HG03457 (cell line): ENCODE measurements at regions not wholly inside any gene's neighbourhood (a gene's known extent, or its start where the extent isn't known, plus 50 kb on each side); places are given as distances from the start of the nearest gene placed in this dataset.

Experiments used
- ATAC-seq: cut with Tn5 transposase; IDR thresholded peaks from one replicate; pipeline ENCODE4 v1.9.1; 2021; ENCODE audit warnings: moderate number of reproducible peaks; ENCODE audit not compliant: unreplicated experiment

DNA sequence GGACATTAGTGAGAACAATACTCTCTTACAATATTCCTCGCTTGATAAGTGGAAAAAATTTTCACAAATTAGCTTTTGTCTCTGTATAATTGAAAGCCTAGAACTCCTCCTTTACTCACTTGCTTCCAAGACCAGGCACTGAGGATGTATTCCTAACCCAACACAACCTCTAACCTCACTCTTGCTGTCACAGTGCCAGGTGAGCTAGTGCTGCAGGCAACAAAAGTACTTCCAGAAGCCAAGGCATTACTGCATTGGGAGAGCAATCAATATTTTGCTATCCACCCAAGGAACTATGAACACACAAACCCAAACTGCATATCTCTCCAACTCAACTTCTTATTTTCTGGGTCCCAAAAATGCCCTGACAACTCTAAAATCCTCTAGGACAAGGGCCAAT, 1081.0 kb downstream of the VRK1 start:
- no peak for ATAC-seq

DNA sequence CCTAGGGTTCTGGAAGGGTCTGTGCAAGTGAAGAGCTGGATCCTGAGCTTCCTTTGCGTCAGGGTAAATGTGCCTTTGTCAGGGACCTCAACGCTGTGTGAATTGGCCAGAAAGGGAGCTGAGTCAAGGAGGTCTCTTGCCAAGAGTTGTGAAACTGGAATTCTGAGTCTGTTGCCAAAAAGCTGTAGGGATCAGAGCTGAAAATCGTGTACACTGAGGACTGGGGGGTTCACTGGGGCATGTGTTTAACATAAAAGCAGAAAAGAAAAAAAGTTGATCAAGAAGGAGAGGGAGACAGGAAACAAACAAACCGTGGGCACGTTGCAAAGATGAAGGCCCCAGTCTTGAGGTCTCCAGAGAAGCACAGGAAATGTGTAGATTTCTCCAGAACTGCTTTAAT, 1081.5 kb downstream of the VRK1 start:
- ATAC-seq = no peak

DNA sequence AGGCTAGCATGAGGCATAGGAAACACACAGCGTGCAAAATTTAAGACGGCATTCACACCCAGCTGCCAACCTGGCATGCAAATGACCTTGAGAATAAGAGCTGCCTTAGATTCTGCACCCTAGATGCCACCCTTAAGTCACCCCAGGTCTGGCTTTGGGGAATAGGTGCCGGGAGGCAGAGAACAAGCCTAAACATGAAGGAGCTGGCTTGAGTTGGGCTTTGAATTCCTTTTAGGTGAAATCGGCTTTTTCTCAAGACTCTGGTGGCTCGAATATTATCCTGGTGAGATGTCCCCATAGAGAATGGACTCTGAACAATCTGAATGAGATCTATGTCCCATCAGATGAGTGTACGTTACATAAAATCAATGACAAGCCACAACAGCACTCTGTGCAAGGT, 1090.5 kb downstream of the VRK1 start:
- no peak for ATAC-seq

DNA sequence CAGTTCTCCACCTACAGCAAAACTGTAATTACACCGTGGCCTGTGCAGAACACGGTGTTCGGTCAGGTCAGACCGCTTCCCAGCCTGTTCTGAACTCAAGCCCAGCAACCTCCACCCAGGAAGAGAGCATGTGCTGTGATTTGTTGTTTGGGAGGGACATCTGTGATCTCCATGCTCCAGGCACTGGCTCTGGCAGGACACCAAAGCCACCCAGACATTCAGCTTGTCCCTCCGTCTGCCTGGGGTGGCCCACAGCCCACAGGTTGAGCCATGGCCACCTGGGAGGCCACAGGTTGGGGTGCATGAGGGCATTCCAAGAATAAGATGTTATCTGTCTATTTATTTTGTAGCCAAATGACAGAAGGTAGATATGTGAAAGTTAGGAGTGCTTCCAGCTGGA, 1091.1 kb downstream of the VRK1 start:
- ATAC-seq = no peak

DNA sequence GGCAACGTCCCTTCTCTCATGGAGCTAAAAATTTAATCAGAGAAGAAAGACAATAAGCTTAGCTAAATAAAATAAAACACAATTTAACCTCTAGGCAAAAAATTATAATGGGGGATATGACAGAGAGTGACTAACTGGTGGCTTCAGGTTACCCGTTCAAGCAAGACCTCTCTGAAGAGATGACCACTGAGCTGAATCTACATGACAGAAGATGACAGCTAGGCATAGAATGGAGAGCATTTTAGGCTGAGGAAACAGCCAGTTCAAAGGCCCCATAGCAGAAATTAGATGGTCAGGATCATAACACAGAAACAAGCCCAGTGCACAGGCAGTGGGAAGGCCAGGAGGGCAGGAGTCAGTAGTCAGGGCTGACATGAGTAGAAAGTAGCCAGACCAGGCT, 1094.3 kb downstream of the VRK1 start:
- ATAC-seq = no peak

DNA sequence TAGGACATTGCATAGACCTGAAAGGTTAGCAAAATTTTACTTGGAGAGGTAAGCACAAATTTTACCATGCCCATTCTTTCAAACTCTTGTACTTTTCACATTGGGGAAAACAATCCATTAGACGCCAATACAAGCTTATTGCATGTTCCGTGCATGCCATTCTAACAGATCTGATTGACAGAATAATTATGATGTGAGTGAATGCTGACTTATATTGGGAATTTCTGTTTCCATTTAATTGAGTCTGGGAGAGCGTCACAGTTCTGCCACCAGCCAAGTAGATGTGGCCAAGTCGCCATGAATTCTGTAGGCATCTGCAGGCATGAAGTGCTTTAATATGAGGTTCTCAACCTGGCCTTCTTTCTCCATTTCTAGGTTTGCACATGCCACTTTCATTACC, 1097.4 kb downstream of the VRK1 start:
- ATAC-seq = no peak

DNA sequence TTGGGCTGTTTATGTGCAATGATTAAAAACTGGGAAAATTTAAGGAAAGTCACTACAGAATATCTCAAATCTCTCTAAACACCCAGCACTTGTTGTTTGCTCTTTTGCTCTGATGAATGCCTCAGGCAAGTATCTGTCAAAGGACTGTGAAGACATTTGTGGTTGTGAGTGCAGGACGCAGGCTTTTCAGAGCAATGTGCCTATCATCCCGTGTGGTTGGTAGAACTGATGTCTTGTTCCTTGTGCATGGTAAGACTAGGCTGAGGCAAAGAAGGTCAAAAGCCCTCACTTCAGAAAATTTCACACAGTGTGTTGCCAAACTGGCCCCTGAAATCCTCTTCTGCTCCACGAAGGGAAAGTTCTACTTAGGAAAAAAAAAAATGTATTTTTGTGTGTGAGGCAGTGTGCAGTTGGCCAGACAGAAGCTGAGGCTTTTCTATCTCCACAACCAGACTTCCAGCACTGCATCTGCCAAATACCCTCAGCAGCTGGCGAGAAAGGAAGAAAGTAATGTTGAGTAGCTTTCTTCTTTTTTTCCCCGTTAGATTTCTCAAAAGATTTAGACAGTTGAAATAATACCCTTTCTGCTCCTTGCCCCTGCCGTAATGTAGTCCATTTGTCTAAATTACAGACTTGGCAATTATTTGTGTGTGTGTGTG, 1103.1 kb downstream of the VRK1 start:
- ATAC-seq = no peak

DNA sequence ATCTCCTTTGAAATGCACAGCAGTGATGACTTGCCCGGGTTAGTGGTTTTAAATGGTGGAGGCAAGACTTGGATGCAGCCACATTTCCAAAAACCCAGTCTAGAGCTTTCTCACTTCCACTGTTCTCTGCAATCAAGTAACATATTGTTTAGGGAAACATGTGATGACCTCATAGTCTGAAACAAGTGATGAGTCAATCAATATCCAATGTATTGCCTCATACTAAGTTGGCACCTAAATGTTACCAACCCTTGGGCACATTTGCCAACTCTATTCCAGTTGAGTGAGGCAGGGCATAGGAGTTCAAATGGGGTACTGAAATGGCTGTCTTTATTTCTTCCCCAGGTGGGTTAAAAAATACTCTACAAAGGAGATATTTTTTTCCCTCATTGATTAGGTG, 1105.4 kb downstream of the VRK1 start:
- ATAC-seq = no peak

DNA sequence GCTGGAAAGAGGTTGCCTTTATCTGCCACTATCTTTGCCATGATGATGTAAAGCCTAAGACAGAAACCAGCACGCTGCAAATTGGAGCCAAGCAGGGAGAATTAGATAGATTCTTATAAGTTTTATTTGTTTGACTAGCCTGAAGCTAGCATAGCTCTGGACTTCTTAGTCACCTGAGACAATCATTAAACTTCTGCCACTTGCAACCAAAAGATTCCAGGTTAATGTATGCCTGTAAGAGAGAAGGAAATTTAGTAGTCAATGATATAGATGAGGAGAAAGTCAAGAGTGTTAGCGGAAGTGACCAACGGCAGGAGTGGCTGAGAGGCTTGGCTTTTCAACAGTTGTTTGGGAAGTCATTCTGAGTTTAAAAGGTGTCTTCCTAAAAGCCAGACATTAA, 1106.6 kb downstream of the VRK1 start:
- ATAC-seq = no peak

DNA sequence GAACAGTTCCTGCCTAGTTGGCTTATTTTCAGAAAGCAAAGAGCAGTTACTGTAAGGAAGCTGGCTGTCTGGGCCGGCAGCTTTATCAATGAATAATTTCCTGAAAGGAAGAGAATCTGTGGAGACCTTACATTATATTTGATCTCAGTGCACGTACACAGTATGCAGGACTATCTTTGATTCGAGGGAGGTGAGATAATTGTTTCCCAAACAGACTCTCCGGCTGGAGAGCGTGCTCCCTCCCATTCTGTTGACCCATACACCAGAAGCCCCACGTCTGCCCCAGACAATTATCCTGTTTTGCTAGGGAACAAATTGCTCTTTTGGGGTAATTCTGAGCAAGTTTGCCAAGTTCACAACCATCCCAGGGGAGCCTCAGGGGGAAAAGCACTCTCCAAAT, 1115.0 kb downstream of the VRK1 start:
- ATAC-seq = no peak

DNA sequence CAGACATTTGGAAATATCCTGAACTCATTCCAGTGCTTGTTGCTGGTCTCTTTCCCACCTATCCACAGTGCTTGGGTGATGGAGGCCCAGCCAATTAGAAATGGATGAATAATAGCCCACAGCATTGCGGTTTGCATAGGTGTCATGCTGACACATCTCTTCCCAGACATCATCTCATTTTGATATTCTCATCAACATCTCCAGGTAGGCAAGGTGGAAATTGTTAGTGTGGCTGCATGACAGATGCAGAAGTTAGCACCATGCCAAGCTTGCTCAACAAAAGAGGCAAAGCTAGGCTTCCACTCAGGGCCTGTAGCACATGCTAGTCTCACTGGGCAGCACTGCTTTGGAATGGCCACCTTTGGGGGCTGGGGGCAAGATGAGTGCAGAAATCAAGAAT, 1118.9 kb downstream of the VRK1 start:
- ATAC-seq = no peak

DNA sequence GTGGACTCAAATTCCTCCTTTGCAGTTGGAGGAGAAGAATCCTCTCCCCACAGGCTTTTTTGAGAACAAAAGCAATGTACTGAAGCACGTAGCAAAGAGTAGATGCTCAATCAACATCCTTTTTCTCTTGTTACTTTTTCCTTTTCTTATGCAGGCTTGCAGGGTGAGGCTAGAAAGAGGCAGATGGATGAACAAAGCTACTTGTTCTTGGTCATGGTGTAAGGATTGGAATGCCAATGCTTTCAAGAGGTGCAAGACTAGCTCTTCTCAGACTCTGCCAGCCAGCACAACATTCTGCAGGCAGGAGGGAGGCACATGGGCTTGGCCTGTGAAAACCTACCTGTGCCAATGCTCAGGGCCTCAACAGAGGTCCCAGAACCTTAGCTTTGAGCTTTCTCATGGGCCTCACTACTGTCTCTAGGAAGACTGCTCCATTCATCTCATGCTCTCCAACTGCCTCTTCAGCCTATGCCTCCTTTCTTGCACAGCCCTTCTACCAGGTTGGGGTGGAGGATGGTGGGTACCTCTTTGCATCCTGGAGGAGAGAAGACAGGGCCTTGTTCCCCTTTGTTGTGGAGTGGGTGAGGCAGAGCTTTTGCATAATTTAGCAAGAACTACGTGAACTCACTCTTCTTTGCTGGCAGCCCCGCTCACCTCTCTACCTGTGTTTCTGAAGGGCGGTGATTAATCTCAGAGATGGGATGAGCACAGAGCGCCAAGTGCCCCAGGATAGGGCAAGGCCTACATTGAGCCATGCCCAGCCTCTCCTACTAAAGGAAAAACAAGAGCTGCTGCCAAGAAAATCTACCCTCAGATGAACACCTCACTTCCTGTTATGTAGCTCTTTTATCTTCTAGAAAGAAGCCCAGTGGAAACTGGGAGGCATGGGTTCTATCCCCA, 1119.7 kb downstream of the VRK1 start:
- no peak for ATAC-seq

DNA sequence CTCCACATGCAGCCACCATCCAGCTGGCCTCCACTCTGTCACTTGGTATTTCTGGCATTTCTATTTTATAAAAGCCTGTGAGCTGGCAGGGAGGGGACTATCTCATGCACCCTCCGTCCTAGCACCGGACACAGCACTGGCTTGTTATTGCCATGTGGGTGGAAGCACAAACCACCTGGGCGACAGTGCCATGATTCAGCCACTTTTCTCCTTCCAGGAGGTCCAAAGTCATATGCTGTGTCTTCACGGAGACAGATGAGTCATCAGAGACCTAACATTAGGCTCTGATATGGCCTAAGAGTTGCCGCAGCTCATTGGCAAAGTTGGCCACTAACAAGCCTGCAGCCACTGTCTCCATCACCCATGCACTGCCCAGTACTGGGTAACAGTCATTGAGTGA, 1123.0 kb downstream of the VRK1 start:
- ATAC-seq = no peak

DNA sequence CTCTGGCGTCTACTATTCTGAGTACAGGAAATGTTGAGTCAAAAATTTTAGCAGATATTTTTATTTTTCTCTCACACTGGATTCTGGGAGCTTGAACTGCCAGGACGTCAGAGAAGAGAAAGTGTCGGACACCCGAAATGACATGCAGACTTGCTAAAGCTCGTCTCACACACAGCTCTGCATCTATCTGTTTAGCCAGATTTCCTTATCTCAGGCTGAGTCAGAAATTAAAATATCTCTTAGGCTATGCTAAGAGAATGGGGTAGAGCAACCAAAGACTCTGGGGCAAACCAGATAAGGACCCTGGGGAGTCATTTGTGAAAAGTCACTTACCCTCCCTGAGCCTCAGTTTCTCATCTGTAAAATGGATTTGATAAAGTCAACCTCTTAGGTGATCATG, 1124.1 kb downstream of the VRK1 start:
- no peak for ATAC-seq

DNA sequence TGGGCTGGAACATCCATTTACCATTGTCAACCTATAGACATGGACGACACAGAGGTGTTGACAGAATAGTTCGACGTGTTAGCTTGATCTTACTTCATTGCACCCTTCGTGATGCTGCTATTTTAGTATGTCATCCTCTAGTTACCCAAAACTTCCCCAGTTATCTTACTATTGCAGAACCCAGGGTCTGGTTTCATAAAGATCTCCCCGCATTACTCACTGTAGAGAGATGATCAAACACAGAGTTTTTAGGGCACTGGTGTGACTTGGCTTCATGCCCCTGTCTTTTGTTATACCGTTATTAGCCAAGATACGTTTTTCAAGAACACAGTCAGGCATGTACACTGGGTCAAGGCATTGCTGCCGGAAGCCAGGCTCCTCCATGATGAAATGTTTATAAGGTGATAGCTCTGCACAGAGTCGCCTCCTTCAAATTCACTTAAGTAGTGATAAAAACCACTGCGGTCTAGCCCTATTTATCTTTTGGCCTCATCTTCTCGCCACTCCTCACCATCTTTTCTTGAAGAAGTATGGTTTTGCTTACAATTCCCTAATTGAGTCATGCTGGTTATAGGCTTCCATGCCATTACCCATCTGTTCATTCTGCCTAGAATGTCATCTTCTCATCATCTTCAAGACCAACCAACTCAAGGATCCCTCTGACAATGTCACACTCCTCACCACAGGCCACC, 1127.9 kb downstream of the VRK1 start:
- no peak for ATAC-seq

DNA sequence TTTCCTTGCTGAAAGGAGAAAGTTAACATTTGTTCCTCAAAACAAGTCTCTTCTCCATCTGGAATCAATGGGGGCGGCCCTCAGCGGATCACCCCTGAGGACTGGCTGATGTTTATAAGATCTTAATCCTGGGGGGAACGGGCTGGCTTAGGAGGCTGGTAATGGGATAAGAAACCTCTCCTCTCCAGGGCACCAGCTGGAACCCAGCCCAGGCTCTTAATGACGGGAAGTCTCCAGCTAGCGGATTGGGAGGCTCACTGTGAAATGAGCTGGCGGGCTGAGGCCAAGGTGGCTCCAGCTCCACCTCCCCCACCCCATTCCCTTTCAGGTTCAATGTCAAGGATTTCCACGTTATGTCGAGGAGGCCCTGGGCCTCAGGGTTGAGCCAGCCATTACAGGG, 1133.0 kb downstream of the VRK1 start:
- ATAC-seq = no peak

DNA sequence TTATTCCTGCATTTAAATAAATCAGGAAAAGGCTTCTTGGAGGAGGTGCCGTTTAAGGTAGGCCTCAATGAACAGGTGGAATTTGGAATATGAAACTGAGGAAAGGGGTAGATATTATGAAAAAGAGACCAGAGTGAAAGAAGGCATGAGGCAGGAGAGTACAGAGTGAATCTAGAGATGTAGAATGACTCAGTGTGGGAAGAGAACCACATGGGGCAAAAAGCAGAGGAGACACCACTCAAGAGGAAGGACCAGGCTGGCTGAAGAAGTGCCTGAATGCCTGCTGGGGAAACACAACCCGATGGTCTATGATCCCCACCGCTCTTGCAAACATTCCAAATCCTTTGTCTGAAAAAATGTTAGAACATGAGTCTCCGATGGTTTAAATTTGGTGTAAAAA, 1134.1 kb downstream of the VRK1 start:
- ATAC-seq = no peak

DNA sequence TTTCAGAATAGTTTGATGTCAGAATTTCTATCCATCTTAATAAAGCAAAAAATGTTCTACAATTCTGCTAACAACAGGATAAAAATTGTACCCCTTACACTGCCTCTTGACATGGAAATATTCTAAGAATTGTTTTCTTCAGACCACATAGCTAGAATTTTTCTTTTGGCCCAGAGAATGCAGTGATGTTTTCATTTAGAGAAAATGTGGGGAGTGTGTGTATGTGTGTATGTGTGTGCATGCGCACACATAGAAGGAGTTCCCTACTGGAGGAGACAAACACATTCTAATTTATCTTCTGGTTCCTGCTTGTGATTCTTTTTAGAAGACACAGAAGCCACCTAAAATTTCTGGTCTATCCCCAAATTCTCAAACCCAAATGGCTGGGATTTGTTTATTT, 1145.7 kb downstream of the VRK1 start:
- no peak for ATAC-seq

DNA sequence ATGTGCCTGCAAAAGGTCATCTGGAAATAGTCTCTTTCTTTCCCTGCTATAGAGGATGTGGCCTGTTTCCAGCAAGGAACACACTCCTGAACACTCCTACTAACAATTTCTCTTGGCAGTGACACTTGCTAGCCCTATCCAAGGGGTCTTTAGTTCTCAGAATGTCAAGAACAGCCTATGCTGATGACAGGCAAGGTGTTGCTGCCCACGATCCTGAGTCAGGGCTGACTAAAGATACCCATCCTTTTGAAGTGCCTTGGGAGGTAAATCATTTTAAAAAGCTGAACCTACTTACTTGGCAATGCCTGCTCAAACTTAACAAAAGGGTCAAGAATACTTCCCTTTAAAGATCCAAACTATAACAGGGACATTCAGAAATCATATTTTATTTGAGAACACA, 1146.4 kb downstream of the VRK1 start:
- no peak for ATAC-seq

DNA sequence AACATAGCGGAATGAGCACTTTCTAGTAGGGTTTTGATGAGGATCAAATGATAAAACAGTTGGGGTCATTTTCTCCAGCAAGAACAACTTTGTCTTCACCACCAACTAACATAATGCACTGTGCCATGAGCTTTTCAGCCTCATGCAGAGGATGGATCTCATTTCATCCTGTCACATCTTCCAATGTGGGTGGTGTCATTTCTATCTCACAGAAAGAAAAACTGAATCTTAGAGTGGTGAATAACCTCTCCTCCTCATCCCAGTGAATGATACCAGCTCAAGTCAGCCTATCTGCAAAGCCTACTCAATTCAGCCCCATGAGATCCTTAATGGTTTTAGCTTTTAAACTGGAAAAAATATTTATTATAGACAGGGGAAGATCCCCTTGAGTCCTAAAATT, 1147.2 kb downstream of the VRK1 start:
- ATAC-seq = no peak

DNA sequence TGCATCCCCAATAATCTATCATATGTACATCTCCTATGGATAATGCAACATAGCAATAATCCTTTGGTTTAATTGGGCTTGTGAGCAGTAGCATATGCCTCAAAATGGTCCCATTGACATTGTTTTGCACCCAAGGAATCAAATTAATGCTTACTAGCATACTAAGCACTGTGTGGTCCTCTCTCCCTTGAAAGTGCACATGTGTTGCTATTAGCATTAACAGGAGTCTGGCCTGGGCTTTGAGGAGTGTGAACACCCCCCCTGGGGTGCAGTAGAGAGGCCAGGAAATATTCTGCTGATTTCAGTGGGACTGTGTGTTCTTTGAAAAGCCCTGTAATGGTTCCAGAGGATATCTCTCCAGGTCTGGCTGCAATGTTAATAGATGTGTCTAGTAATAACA, 1148.4 kb downstream of the VRK1 start:
- no peak for ATAC-seq

DNA sequence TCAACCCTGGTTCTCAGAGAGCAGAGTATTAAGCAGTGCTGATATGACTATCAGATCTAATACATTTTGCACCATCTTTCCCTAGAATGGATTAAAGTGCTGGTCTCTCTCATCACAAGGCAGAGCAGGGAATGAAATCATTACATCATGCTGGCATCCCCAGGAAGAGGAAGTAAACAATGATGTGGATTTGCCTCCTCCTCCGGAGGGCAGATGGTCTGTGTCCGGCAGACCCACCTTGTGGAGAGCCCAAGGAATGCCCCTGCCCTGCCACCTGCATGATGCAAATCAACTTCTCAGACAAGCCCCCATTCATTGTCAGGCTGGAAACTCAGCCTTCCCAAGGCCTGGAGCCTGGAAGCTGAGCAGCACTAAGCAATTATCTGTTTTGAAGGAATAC, 1149.1 kb downstream of the VRK1 start:
- no peak for ATAC-seq
